Stimulated activated memory B cell treated with anti-CD40 and anti-IgM and Interleukin-4, amounts not matched to agents 10 μg/mL and 1 μg/mL and 100 μg/mL, for 72 hours (primary cell): ENCODE measurements at regions not wholly inside any gene's neighbourhood (a gene's known extent, or its start where the extent isn't known, plus 50 kb on each side); places are given as distances from the start of the nearest gene placed in this dataset.

Source experiments
- ATAC-seq: fragments of 150-1000 bp; cut with Tn5 transposase; 2 replicates; pipeline ENCODE4 v1.10.0; 2021
- H3K27ac Mint-ChIP-seq: one replicate; pipeline ENCODE4 v1.8.0; 2022; ENCODE audit warnings: mild to moderate bottlenecking, mixed read lengths
- H3K27me3 Mint-ChIP-seq: one replicate; pipeline ENCODE4 v1.8.0; 2022; ENCODE audit warnings: mixed read lengths
- H3K36me3 Mint-ChIP-seq: one replicate; pipeline ENCODE4 v1.8.0; 2022; ENCODE audit warnings: mixed read lengths
- H3K4me1 Mint-ChIP-seq: one replicate; pipeline ENCODE4 v1.8.0; 2022; ENCODE audit warnings: mixed read lengths
- H3K4me3 Mint-ChIP-seq: one replicate; pipeline ENCODE4 v1.8.0; 2022; ENCODE audit warnings: mild to moderate bottlenecking, moderate library complexity, mixed read lengths
- H3K9me3 Mint-ChIP-seq: one replicate; pipeline ENCODE4 v1.8.0; 2022; ENCODE audit warnings: mixed read lengths

GRCh38 chr18:24930971-24931370, 421.0 kb downstream of the ZNF521 start:
- no peaks in the 10 kb centered on the region for H3K36me3 Mint-ChIP-seq
- peak overlapping the region; percentile 2 for H3K27ac Mint-ChIP-seq
- no peaks in the 10 kb centered on the region for H3K9me3 Mint-ChIP-seq
- no peak overlapping the region for H3K4me3 Mint-ChIP-seq
- ATAC-seq, result peak; percentile 52
- no peaks in the 10 kb centered on the region for H3K27me3 Mint-ChIP-seq
- H3K4me1 Mint-ChIP-seq, result peaks cover 52% of the 10 kb centered on the region

- peaks cover 32% of the 10 kb centered on the region for H3K4me1 Mint-ChIP-seq
- no peak overlapping the region for H3K27ac Mint-ChIP-seq
- H3K4me3 Mint-ChIP-seq, result no peak overlapping the region
- H3K36me3 Mint-ChIP-seq, result no peaks in the 10 kb centered on the region
- ATAC-seq, result no peak
- no peaks in the 10 kb centered on the region for H3K27me3 Mint-ChIP-seq
- no peaks in the 10 kb centered on the region for H3K9me3 Mint-ChIP-seq
These were observed 418.6 kb downstream of the ZNF521 start for GRCh38 chr18:24933345-24933744.

- Mint-ChIP-seq H3K4me3 (no peak overlapping the region), H3K9me3 (no peaks in the 10 kb centered on the region), H3K27me3 (no peaks in the 10 kb centered on the region), H3K27ac (no peak overlapping the region), H3K36me3 (no peaks in the 10 kb centered on the region), H3K4me1 (peaks cover 25% of the 10 kb centered on the region)
- no peak for ATAC-seq
These were observed 417.6 kb downstream of the ZNF521 start for GRCh38 chr18:24934258-24934932.

- peaks cover 23% of the 10 kb centered on the region for H3K4me1 Mint-ChIP-seq
- no peaks in the 10 kb centered on the region for H3K9me3 Mint-ChIP-seq
- no peaks in the 10 kb centered on the region for H3K27me3 Mint-ChIP-seq
- H3K27ac Mint-ChIP-seq, result no peak overlapping the region
- H3K4me3 Mint-ChIP-seq, result no peak overlapping the region
- no peak for ATAC-seq
- H3K36me3 Mint-ChIP-seq, result no peaks in the 10 kb centered on the region
These were observed 417.0 kb downstream of the ZNF521 start for GRCh38 chr18:24935008-24935407.

GRCh38 chr18:24935896-24936295, 416.1 kb downstream of the ZNF521 start:
- H3K27me3 Mint-ChIP-seq, result no peaks in the 10 kb centered on the region
- H3K4me1 Mint-ChIP-seq, result peaks cover 14% of the 10 kb centered on the region
- no peak overlapping the region for H3K4me3 Mint-ChIP-seq
- no peak for ATAC-seq
- H3K36me3 Mint-ChIP-seq, result no peaks in the 10 kb centered on the region
- no peak overlapping the region for H3K27ac Mint-ChIP-seq
- no peaks in the 10 kb centered on the region for H3K9me3 Mint-ChIP-seq

GRCh38 chr18:24936691-24937090, 415.3 kb downstream of the ZNF521 start:
- Mint-ChIP-seq H3K4me3 (no peak overlapping the region), H3K36me3 (no peaks in the 10 kb centered on the region), H3K9me3 (no peaks in the 10 kb centered on the region), H3K4me1 (peaks cover 8% of the 10 kb centered on the region), H3K27ac (no peak overlapping the region), H3K27me3 (no peaks in the 10 kb centered on the region)
- ATAC-seq, result no peak

GRCh38 chr18:24937639-24938275, 414.2 kb downstream of the ZNF521 start:
- Mint-ChIP-seq H3K27me3 (no peaks in the 10 kb centered on the region), H3K27ac (no peak overlapping the region), H3K4me1 (peaks cover 6% of the 10 kb centered on the region), H3K4me3 (no peak overlapping the region), H3K9me3 (no peaks in the 10 kb centered on the region), H3K36me3 (no peaks in the 10 kb centered on the region)
- no peak for ATAC-seq

GRCh38 chr18:24940416-24940815, 411.6 kb downstream of the ZNF521 start:
- Mint-ChIP-seq H3K4me3 (no peak overlapping the region), H3K9me3 (no peaks in the 10 kb centered on the region), H3K27me3 (no peaks in the 10 kb centered on the region), H3K36me3 (no peaks in the 10 kb centered on the region), H3K4me1 (peaks cover 6% of the 10 kb centered on the region), H3K27ac (no peak overlapping the region)
- no peak for ATAC-seq

GRCh38 chr18:24941174-24941951, 410.6 kb downstream of the ZNF521 start:
- Mint-ChIP-seq H3K4me3 (no peak overlapping the region), H3K27me3 (no peaks in the 10 kb centered on the region), H3K4me1 (peaks cover 6% of the 10 kb centered on the region), H3K9me3 (no peaks in the 10 kb centered on the region), H3K27ac (no peak overlapping the region), H3K36me3 (no peaks in the 10 kb centered on the region)
- no peak for ATAC-seq

GRCh38 chr18:24942144-24942543, 409.8 kb downstream of the ZNF521 start:
- ATAC-seq, result no peak

GRCh38 chr18:24947521-24948305, 404.3 kb downstream of the ZNF521 start:
- Mint-ChIP-seq H3K4me3 (no peak overlapping the region), H3K36me3 (no peaks in the 10 kb centered on the region), H3K9me3 (no peaks in the 10 kb centered on the region), H3K27ac (no peak overlapping the region), H3K27me3 (no peaks in the 10 kb centered on the region), H3K4me1 (peaks cover 6% of the 10 kb centered on the region)
- no peak for ATAC-seq

More at GRCh38 chr18:24942144-24942543, 409.8 kb downstream of the ZNF521 start:
- Mint-ChIP-seq H3K36me3 (no peaks in the 10 kb centered on the region), H3K4me3 (no peak overlapping the region), H3K27me3 (no peaks in the 10 kb centered on the region), H3K9me3 (no peaks in the 10 kb centered on the region), H3K27ac (no peak overlapping the region), H3K4me1 (peaks cover 6% of the 10 kb centered on the region)

- H3K4me3 Mint-ChIP-seq, result no peak overlapping the region
- H3K4me1 Mint-ChIP-seq, result no peaks in the 10 kb centered on the region
- H3K36me3 Mint-ChIP-seq, result no peaks in the 10 kb centered on the region
- no peaks in the 10 kb centered on the region for H3K27me3 Mint-ChIP-seq
- no peaks in the 10 kb centered on the region for H3K9me3 Mint-ChIP-seq
- no peak overlapping the region for H3K27ac Mint-ChIP-seq
- ATAC-seq, result no peak
These were observed 402.1 kb downstream of the ZNF521 start for GRCh38 chr18:24949908-24950307.

- Mint-ChIP-seq H3K36me3 (no peaks in the 10 kb centered on the region), H3K27me3 (no peaks in the 10 kb centered on the region), H3K4me1 (peaks cover 4% of the 10 kb centered on the region), H3K4me3 (no peak overlapping the region), H3K27ac (peak overlapping the region; percentile 67), H3K9me3 (no peaks in the 10 kb centered on the region)
- ATAC-seq, result no peak
These were observed 397.6 kb downstream of the ZNF521 start for GRCh38 chr18:24954341-24954740.

- H3K27me3 Mint-ChIP-seq, result no peaks in the 10 kb centered on the region
- no peaks in the 10 kb centered on the region for H3K36me3 Mint-ChIP-seq
- no peak overlapping the region for H3K27ac Mint-ChIP-seq
- no peak overlapping the region for H3K4me3 Mint-ChIP-seq
- no peaks in the 10 kb centered on the region for H3K9me3 Mint-ChIP-seq
- H3K4me1 Mint-ChIP-seq, result peaks cover 4% of the 10 kb centered on the region
- ATAC-seq, result no peak
These were observed 394.0 kb downstream of the ZNF521 start for GRCh38 chr18:24958001-24958400.

GRCh38 chr18:24959051-24959476, 392.9 kb downstream of the ZNF521 start:
- no peaks in the 10 kb centered on the region for H3K27me3 Mint-ChIP-seq
- no peaks in the 10 kb centered on the region for H3K36me3 Mint-ChIP-seq
- H3K9me3 Mint-ChIP-seq, result no peaks in the 10 kb centered on the region
- H3K27ac Mint-ChIP-seq, result no peak overlapping the region
- H3K4me1 Mint-ChIP-seq, result peaks cover 8% of the 10 kb centered on the region
- no peak for ATAC-seq
- no peak overlapping the region for H3K4me3 Mint-ChIP-seq
